ENCODE measurements at regions not wholly inside any gene's neighbourhood (a gene's known extent, or its start where the extent isn't known, plus 50 kb on each side); places are given as distances from the start of the nearest gene placed in this dataset.

GRCh38 chr2:212900715-212901114 lies 250.7 kb downstream of the IKZF2 start:
- TF ChIP-seq POLR2A (IDR thresholded peaks at IDR 0.05): no peak
- intact Hi-C loops (cut with DNase I; ENCODE audit: low total_unique reads): no loop called here
- no peak for DNase-seq (ENCODE audit: low spot score in 2 of 2)
- H3K4me3 ChIP-seq (ENCODE audit: low read depth, poor library complexity, severe bottlenecking): no peak overlapping the region
- WGBS, 2 donors: 41% methylated on average over 1 of the region's 1 CpG

GRCh38 chr2:212898011-212898410 lies 253.4 kb downstream of the IKZF2 start:
- WGBS, 2 donors: 89 to 91% methylated on average over 3 of the region's 3 CpGs
- TF ChIP-seq POLR2A (IDR thresholded peaks at IDR 0.05) (no peak), CTCF (IDR thresholded peaks at IDR 0.05) (no peak)
- intact Hi-C loops (cut with DNase I; ENCODE audit: low total_unique reads): no loop called here
- no peak for DNase-seq (ENCODE audit: low spot score in 2 of 2)
- H3K4me3 ChIP-seq (ENCODE audit: low read depth, poor library complexity, severe bottlenecking): no peak overlapping the region

- WGBS, 2 donors: 76 to 89% methylated on average over 1 of the region's 1 CpG
- H3K4me3 ChIP-seq (ENCODE audit: low read depth, poor library complexity, severe bottlenecking): no peak overlapping the region
- intact Hi-C loops (cut with DNase I; ENCODE audit: low total_unique reads): no loop called here
- DNase-seq (ENCODE audit: low spot score in 2 of 2): no peak
- TF ChIP-seq POLR2A (IDR thresholded peaks at IDR 0.05): no peak
- no peak for TF ChIP-seq CTCF (IDR thresholded peaks at IDR 0.05)
These were observed 254.1 kb downstream of the IKZF2 start for GRCh38 chr2:212897296-212897695.

- TF ChIP-seq CTCF (IDR thresholded peaks at IDR 0.05) (no peak), POLR2A (IDR thresholded peaks at IDR 0.05) (no peak)
- DNase-seq (ENCODE audit: low spot score in 2 of 2): no peak
- WGBS, 2 donors: 71 to 79% methylated on average over 1 of the region's 1 CpG
- intact Hi-C loops (cut with DNase I; ENCODE audit: low total_unique reads): loop anchor here (5.0 kb wide), 1 partner anchor 1422 kb away; no protein-coding TSS in a partner anchor
- H3K4me3 ChIP-seq (ENCODE audit: low read depth, poor library complexity, severe bottlenecking): no peak overlapping the region
These were observed 257.4 kb downstream of the IKZF2 start for GRCh38 chr2:212894026-212894425.

GRCh38 chr2:212893216-212893615 lies 258.2 kb downstream of the IKZF2 start:
- TF ChIP-seq CTCF (IDR thresholded peaks at IDR 0.05) (no peak), POLR2A (IDR thresholded peaks at IDR 0.05) (no peak)
- intact Hi-C loops (cut with DNase I; ENCODE audit: low total_unique reads): loop anchor here (5.0 kb wide), 1 partner anchor 1421 kb away; no protein-coding TSS in a partner anchor
- WGBS, 2 donors: 62 to 68% methylated on average over 3 of the region's 3 CpGs
- no peak overlapping the region for H3K4me3 ChIP-seq (ENCODE audit: low read depth, poor library complexity, severe bottlenecking)
- DNase-seq (ENCODE audit: low spot score in 2 of 2): no peak

- 46 to 49% methylated on average over 3 of the region's 3 CpGs for WGBS, 2 donors
- intact Hi-C loops (cut with DNase I; ENCODE audit: low total_unique reads): loop anchor here (5.0 kb wide), 1 partner anchor 1420 kb away; no protein-coding TSS in a partner anchor
- no peak for DNase-seq (ENCODE audit: low spot score in 2 of 2)
- no peak for TF ChIP-seq POLR2A (IDR thresholded peaks at IDR 0.05)
- TF ChIP-seq CTCF (IDR thresholded peaks at IDR 0.05): no peak
- no peak overlapping the region for H3K4me3 ChIP-seq (ENCODE audit: low read depth, poor library complexity, severe bottlenecking)
These were observed 259.2 kb downstream of the IKZF2 start for GRCh38 chr2:212892193-212892592.

Data from lower leg skin (tissue), 4 donors.